ENCODE measurements at regions not wholly inside any gene's neighbourhood (a gene's known extent, or its start where the extent isn't known, plus 50 kb on each side); places are given as distances from the start of the nearest gene placed in this dataset.
A peak's percentile ranks its signal among the peaks of the same experiment; 100 is the strongest.

GRCh38 chr17:14942526-14943190 lies 322.5 kb downstream of the PMP22 start:
- H3K4me3 ChIP-seq (replicated peaks in 1 of 2; ENCODE audit: low read depth in 1 of 2, low read length in 2 of 2): no peak overlapping the region
- no TSS peak for BruUV-seq (replicated peaks)
- H3K9me2 ChIP-seq (ENCODE audit: insufficient read depth): no peaks in the 10 kb centered on the region
- no peaks in the 10 kb centered on the region for H3K27me3 ChIP-seq (ENCODE audit: insufficient read depth, low read length)
- CTCF ChIA-PET: no interaction called here
- no peaks in the 10 kb centered on the region for H3K79me2 ChIP-seq (ENCODE audit: insufficient read depth, low read length)
- no peak overlapping the region for H3K9ac ChIP-seq (ENCODE audit: low read length)
- ATAC-seq: no peak
- TF ChIP-seq TCF7L2 (IDR thresholded peaks at IDR 0.05; ENCODE audit: borderline replicate concordance, extremely low read depth, insufficient read depth, insufficient read length): no peak
- no peak for TF ChIP-seq EGR1 (IDR thresholded peaks at IDR 0.05; ENCODE audit: low read depth)
- TF ChIP-seq ELF1 (IDR thresholded peaks at IDR 0.05; ENCODE audit: borderline replicate concordance, low read depth): no peak
- no peak for TF ChIP-seq CEBPB (IDR thresholded peaks at IDR 0.05; ENCODE audit: low read depth)
- no peak for TF ChIP-seq REST (IDR thresholded peaks at IDR 0.05; ENCODE audit: low read depth)
- no peak for TF ChIP-seq ZFX (IDR thresholded peaks at IDR 0.05)
- no peak for TF ChIP-seq POLR2A (IDR thresholded peaks at IDR 0.05; ENCODE audit: borderline replicate concordance, extremely low read depth, insufficient read depth, insufficient read length)
- H3K27ac ChIP-seq (ENCODE audit: low read depth, low read length): no peak overlapping the region
- H3K9me3 ChIP-seq (ENCODE audit: control insufficient read depth in 1 of 2, insufficient read depth in 1 of 2, low read depth in 1 of 2, low read length in 2 of 2): no peaks in the 10 kb centered on the region
- no peak overlapping the region for H3K4me2 ChIP-seq (ENCODE audit: low read length)
- POLR2A ChIA-PET: no interaction called here
- no peak overlapping the region for H2AFZ ChIP-seq (ENCODE audit: low read depth, low read length, poor library complexity, severe bottlenecking)
- peak; percentile 2 for DNase-seq (ENCODE audit: low read depth, low spot score)
- no peaks in the 10 kb centered on the region for H3K36me3 ChIP-seq (ENCODE audit: control insufficient read depth in 1 of 2, insufficient read depth in 2 of 2, low read length in 2 of 2)
- no peaks in the 10 kb centered on the region for H4K20me1 ChIP-seq (ENCODE audit: insufficient read depth)
- H3K4me1 ChIP-seq (ENCODE audit: control insufficient read depth in 1 of 2, insufficient read depth in 2 of 2, low read length in 2 of 2): no peaks in the 10 kb centered on the region
- RAD21 ChIA-PET (ENCODE audit: low non-redundant PET in 1 of 2, low total read pairs in 2 of 2, uncharacterized antibody in 2 of 2, unreplicated experiment in 2 of 2): interaction anchor here in 1 of 2 experiments (0.5 kb wide), 1 partner anchor 95 kb away, joined by 4 read pairs; no protein-coding TSS in a partner anchor
- intact Hi-C loops (cut with micrococcal nuclease): no loop called here
